GM12878 (cell line): ENCODE measurements at regions not wholly inside any gene's neighbourhood (a gene's known extent, or its start where the extent isn't known, plus 50 kb on each side); places are given as distances from the start of the nearest gene placed in this dataset.
A peak's percentile ranks its signal among the peaks of the same experiment; 100 is the strongest.

Experiments used
- BHLHE40 ChIP-seq, 2 experiments: fragments of 450-650 bp in 1 of 2; IDR thresholded peaks; 2 replicates each; pipeline ENCODE4 v1.6.1; 2011 to 2017; ENCODE audit warnings: low read depth in 2 of 2, borderline replicate concordance in 1 of 2, improper control_type of control experiment in 1 of 2, low read length in 1 of 2, mild to moderate bottlenecking in 1 of 2
- CHD1 ChIP-seq: IDR thresholded peaks from 2 replicates; pipeline ENCODE4 v1.6.1; 2012; ENCODE audit warnings: low read depth, low read length, improper control_type of control experiment
- FOXM1 ChIP-seq: IDR thresholded peaks from 2 replicates; pipeline ENCODE4 v1.6.1; 2012; ENCODE audit warnings: low read depth, mild to moderate bottlenecking, inconsistent platforms, low read length, moderate library complexity
- HCFC1 ChIP-seq: fragments of 150-350 bp; IDR thresholded peaks from 2 replicates; pipeline ENCODE4 v1.6.1; 2014; ENCODE audit warnings: low read length
- MEF2A ChIP-seq: IDR thresholded peaks from 2 replicates; pipeline ENCODE4 v1.6.1; 2011; ENCODE audit warnings: low read depth, mild to moderate bottlenecking, low read length, moderate library complexity; ENCODE audit not compliant: insufficient read depth
- NR2F1 ChIP-seq: fragments of 450-650 bp; conservative IDR thresholded peaks from 2 replicates; pipeline ENCODE4 v1.6.1; 2017; ENCODE audit warnings: mild to moderate bottlenecking
- POLR2A ChIP-seq: IDR thresholded peaks from 2 replicates; pipeline ENCODE4 v1.6.1; 2011; ENCODE audit warnings: low read depth, mild to moderate bottlenecking, low read length
- RAD21 ChIP-seq: IDR thresholded peaks from 2 replicates; pipeline ENCODE4 v1.6.1; 2011; ENCODE audit warnings: mild to moderate bottlenecking, low read depth, low read length, moderate library complexity; ENCODE audit not compliant: insufficient read depth
- SMARCA5 ChIP-seq: fragments of 450-650 bp; IDR thresholded peaks from 2 replicates; pipeline ENCODE4 v1.6.1; 2017; ENCODE audit warnings: mild to moderate bottlenecking
- SRF ChIP-seq, 2 experiments: IDR thresholded peaks; 2 replicates each; pipeline ENCODE4 v1.6.1; 2011; ENCODE audit warnings: low read depth in 2 of 2, low read length in 2 of 2, mild to moderate bottlenecking in 1 of 2, moderate library complexity in 1 of 2
- TCF3 ChIP-seq: IDR thresholded peaks from 2 replicates; pipeline ENCODE4 v1.6.1; 2012; ENCODE audit warnings: low read depth, mild to moderate bottlenecking, low read length, borderline replicate concordance; ENCODE audit not compliant: insufficient read depth
- ZBTB11 ChIP-seq: fragments of 450-650 bp; formaldehyde crosslinking; IDR thresholded peaks from 2 replicates; pipeline ENCODE4 v1.5.0; 2022; ENCODE audit warnings: mild to moderate bottlenecking, missing genetic modification characterization
- TF ChIP-seq, protein P1 (sequence below): fragments of 450-650 bp; conservative IDR thresholded peaks from 2 replicates; pipeline ENCODE4 v1.6.1; 2017; ENCODE audit warnings: mild to moderate bottlenecking, moderate library complexity

DNA sequence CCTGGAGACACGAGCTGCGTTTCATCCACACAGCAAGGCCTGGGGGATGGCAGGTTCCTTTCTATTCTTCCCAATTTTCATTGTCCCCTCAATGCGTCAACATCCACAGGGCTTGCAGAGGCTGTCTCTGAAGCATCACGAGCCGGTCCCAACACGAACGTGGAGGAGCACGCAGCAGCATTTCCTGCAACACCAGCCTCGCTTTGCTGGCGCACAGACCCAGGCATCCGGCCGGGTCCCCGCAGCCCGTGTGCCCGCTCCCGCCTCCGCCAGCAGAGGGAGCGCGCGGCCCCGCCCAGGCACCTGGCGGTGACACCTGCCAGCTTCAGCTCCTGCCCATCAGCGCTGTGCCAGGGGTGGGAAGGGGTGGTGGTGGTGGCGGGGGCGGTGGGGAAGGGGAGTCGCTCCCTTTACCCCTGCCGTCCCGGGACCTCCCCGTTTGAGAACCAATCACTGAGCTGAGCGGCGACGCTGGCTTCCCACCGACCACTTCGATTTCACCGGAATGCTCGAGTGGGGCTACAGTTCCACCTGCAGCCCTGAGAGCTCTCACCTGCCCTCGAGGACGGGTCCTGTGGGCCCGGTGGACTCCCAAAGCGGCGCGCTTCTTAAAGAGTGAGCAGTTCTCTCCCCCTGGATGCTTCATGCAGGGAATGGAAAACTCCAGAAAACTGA lies 464.5 kb downstream of the ICE1 start (continued):
- TF ChIP-seq POLR2A (no peak), RAD21 (peak; percentile 69), SMARCA5 (no peak), ZBTB11 (CRISPR knock-in tag) (no peak), CHD1 (no peak), FOXM1 (no peak), MEF2A (no peak), TCF3 (peak; percentile 87), BHLHE40 (IDR thresholded peaks at IDR 0.05; ENCODE audit: borderline replicate concordance in 1 of 2, low read depth in 2 of 2, low read length in 1 of 2) (peak in 1 of 2 experiments; percentile 23; a peak in 1 of 4 replicates), SRF (IDR thresholded peaks at IDR 0.05; ENCODE audit: low read depth in 2 of 2, low read length in 2 of 2) (no peak), HCFC1 (no peak), NR2F1 (no peak)
- TF ChIP-seq, protein P1, sequence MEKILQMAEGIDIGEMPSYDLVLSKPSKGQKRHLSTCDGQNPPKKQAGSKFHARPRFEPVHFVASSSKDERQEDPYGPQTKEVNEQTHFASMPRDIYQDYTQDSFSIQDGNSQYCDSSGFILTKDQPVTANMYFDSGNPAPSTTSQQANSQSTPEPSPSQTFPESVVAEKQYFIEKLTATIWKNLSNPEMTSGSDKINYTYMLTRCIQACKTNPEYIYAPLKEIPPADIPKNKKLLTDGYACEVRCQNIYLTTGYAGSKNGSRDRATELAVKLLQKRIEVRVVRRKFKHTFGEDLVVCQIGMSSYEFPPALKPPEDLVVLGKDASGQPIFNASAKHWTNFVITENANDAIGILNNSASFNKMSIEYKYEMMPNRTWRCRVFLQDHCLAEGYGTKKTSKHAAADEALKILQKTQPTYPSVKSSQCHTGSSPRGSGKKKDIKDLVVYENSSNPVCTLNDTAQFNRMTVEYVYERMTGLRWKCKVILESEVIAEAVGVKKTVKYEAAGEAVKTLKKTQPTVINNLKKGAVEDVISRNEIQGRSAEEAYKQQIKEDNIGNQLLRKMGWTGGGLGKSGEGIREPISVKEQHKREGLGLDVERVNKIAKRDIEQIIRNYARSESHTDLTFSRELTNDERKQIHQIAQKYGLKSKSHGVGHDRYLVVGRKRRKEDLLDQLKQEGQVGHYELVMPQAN = no peak
